ENCODE measurements at regions not wholly inside any gene's neighbourhood (a gene's known extent, or its start where the extent isn't known, plus 50 kb on each side); places are given as distances from the start of the nearest gene placed in this dataset.
A peak's percentile ranks its signal among the peaks of the same experiment; 100 is the strongest.

- TF ChIP-seq CTCF (IDR thresholded peaks at IDR 0.05; ENCODE audit: low read depth, low read length, missing control alignments): no peak
- no peak overlapping the region for H3K4me3 ChIP-seq (ENCODE audit: low read depth, low read length)
- DNase-seq (ENCODE audit: low read depth): no peak
- in situ Hi-C loops (cut with HindIII; ENCODE audit: low sequenced_read_pairs): no loop called here
Measured at GRCh38 chr3:191889106-191889505, 428.1 kb downstream of the PYDC2 start.

- no peak for TF ChIP-seq CTCF (IDR thresholded peaks at IDR 0.05; ENCODE audit: low read depth, low read length, missing control alignments)
- in situ Hi-C loops (cut with HindIII; ENCODE audit: low sequenced_read_pairs): no loop called here
- no peak for DNase-seq (ENCODE audit: low read depth)
- no peak overlapping the region for H3K4me3 ChIP-seq (ENCODE audit: low read depth, low read length)
Measured at GRCh38 chr3:191889756-191890155, 428.8 kb downstream of the PYDC2 start.

- no peak for DNase-seq (ENCODE audit: low read depth)
- no peak overlapping the region for H3K4me3 ChIP-seq (ENCODE audit: low read depth, low read length)
- TF ChIP-seq CTCF (IDR thresholded peaks at IDR 0.05; ENCODE audit: low read depth, low read length, missing control alignments): no peak
- in situ Hi-C loops (cut with HindIII; ENCODE audit: low sequenced_read_pairs): no loop called here
Measured at GRCh38 chr3:191894406-191894805, 433.4 kb downstream of the PYDC2 start.

DNA sequence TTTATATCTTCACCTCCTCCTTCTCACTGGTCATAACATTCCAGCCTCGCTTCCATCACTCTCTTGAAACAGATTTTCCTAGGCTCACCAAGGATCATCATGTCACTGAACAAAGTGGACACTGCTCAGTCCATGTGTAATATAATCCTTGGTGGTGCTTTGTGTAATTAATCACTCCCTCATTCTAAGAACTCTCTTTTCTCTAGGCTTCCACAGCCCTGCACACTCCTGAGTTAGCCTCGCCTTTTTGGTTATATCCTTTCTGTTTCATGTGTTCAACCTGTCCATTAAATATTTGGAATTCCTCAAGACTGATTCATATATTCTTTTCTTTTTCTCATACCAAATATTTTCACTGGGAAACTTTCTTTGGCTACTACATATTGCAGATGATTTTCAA lies 440.8 kb downstream of the PYDC2 start:
- no peak for DNase-seq (ENCODE audit: low read depth)
- H3K4me3 ChIP-seq (ENCODE audit: low read depth, low read length): no peak overlapping the region
- in situ Hi-C loops (cut with HindIII; ENCODE audit: low sequenced_read_pairs): no loop called here
- no peak for TF ChIP-seq CTCF (IDR thresholded peaks at IDR 0.05; ENCODE audit: low read depth, low read length, missing control alignments)

GRCh38 chr3:191912616-191913204 lies 451.7 kb downstream of the PYDC2 start:
- H3K4me3 ChIP-seq (ENCODE audit: low read depth, low read length): no peak overlapping the region
- in situ Hi-C loops (cut with HindIII; ENCODE audit: low sequenced_read_pairs): no loop called here
- no peak for TF ChIP-seq CTCF (IDR thresholded peaks at IDR 0.05; ENCODE audit: low read depth, low read length, missing control alignments)
- no peak for DNase-seq (ENCODE audit: low read depth)

DNA sequence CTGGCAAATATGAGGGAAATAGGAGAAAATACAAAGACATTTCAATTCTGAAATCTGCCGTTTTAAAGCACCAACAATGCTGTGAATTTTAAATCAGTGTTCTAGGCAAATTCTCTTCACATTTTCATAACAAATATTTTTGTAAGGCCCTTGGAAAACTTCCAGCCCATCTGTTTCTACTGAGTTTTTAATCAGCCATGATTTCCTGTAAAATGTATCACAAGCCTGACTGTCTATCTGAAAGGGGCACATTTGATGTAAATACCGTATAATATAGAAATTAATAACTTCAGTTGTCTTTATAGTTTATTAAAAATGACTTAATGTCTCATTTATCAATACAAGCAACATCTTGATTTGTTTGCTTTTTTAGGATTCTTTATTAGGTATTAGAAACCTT lies 454.7 kb downstream of the PYDC2 start:
- no peak for TF ChIP-seq CTCF (IDR thresholded peaks at IDR 0.05; ENCODE audit: low read depth, low read length, missing control alignments)
- H3K4me3 ChIP-seq (ENCODE audit: low read depth, low read length): no peak overlapping the region
- in situ Hi-C loops (cut with HindIII; ENCODE audit: low sequenced_read_pairs): no loop called here

More for the DNA sequence above, 454.7 kb downstream of the PYDC2 start:
- DNase-seq (ENCODE audit: low read depth): peak; percentile 11
